GM12892 (cell line): ENCODE measurements at regions not wholly inside any gene's neighbourhood (a gene's known extent, or its start where the extent isn't known, plus 50 kb on each side); places are given as distances from the start of the nearest gene placed in this dataset.

Experiments used
- POLR2A ChIP-seq: IDR thresholded peaks from 2 replicates; pipeline ENCODE4 v1.6.1; 2011; ENCODE audit warnings: low read depth, low read length, control low read depth
- POLR2AphosphoS5 ChIP-seq: IDR thresholded peaks from 2 replicates; pipeline ENCODE4 v1.6.1; 2011; ENCODE audit warnings: low read depth, low read length, control low read depth
- TAF1 ChIP-seq: IDR thresholded peaks from 2 replicates; pipeline ENCODE4 v1.6.1; 2011; ENCODE audit warnings: low read depth, mild to moderate bottlenecking, control low read depth, low read length, borderline replicate concordance

DNA sequence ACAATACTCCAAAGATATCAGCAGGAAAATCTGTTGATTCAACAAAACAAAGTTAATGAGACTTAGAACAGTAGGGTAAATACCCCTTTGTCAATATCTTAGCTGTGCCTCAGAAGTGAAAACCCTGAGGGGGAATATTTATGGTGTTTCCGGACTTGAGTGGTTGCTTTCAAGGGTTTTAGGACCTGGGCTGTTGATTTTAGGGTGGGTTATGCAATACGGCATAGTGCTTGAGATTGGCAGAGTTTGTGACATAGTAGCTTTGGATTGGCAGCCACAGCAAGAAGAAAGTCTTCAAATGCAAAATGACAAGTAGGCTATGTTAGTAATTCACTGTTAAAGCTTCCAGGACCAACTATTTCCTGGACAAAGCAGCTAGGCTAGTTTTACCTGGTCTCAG lies 826.3 kb upstream of the CDH2 start:
- no peak for TF ChIP-seq POLR2AphosphoS5
- TF ChIP-seq POLR2A, result no peak
- TF ChIP-seq TAF1, result no peak
